ENCODE measurements at regions not wholly inside any gene's neighbourhood (a gene's known extent, or its start where the extent isn't known, plus 50 kb on each side); places are given as distances from the start of the nearest gene placed in this dataset.

GRCh38 chr14:84584511-84584910 lies 945.4 kb upstream of the FLRT2 start:
- TF ChIP-seq ZNF140 (tag by site-specific recombination; IDR thresholded peaks at IDR 0.05), result no peak
- no peak for TF ChIP-seq PRDM10 (tag by site-specific recombination; IDR thresholded peaks at IDR 0.05)
- TF ChIP-seq GLI4 (tag by site-specific recombination; IDR thresholded peaks at IDR 0.05), result no peak
- no peak for TF ChIP-seq CTCF (tag by site-specific recombination; IDR thresholded peaks at IDR 0.05)
- no peak for TF ChIP-seq MEIS1 (CRISPR knock-in tag; IDR thresholded peaks at IDR 0.05; ENCODE audit: borderline replicate concordance)
